Cardiac fibroblast (primary cell): ENCODE measurements at regions not wholly inside any gene's neighbourhood (a gene's known extent, or its start where the extent isn't known, plus 50 kb on each side); places are given as distances from the start of the nearest gene placed in this dataset.
"Not testable (repeated sequence)": the region's sequence is repeated elsewhere in the genome, so short reads cannot be mapped to it uniquely, and the experiment has no call there.

Source experiments
- DNase-seq, 2 donors: peaks; one replicate each; pipeline versions ENCODE4 v3.0.0 to v3.0.0-alpha.2; 2010; ENCODE audit warnings: low read depth in 2 of 2
- H3K4me3 ChIP-seq, 2 donors: replicated peaks in 1 of 2; 1 replicate in 1 of 2; 2 replicates in 1 of 2; pipeline ENCODE4 v1.5.1; 2011; ENCODE audit warnings: low read depth in 2 of 2, low read length in 2 of 2, mild to moderate bottlenecking in 2 of 2, moderate library complexity in 1 of 2
- TF ChIP-seq, protein P1 (sequence below): IDR thresholded peaks from one replicate; pipeline ENCODE4 v1.5.1; 2011; ENCODE audit warnings: low read depth, mild to moderate bottlenecking, low read length, inconsistent platforms

DNA sequence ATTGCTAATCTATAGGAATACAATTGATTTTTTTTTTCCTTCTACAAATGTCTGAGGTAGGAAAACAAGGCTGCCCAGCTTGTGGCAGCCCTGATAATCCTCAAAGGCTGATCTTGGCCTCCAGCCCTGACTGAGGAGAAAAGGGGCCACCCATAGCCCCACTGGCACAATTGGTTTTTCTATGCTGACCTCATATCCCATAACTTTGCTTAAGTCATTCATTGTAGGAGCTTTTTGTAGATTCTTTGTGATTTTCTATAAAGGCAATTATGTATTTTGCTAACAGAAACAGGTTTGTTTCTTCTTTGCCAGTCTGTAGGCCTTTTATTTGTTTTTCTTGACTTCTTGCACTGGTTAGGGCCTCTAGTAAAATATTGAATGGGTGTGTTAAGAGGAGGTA lies 80.2 kb upstream of the C15orf39 start:
- TF ChIP-seq, protein P1, sequence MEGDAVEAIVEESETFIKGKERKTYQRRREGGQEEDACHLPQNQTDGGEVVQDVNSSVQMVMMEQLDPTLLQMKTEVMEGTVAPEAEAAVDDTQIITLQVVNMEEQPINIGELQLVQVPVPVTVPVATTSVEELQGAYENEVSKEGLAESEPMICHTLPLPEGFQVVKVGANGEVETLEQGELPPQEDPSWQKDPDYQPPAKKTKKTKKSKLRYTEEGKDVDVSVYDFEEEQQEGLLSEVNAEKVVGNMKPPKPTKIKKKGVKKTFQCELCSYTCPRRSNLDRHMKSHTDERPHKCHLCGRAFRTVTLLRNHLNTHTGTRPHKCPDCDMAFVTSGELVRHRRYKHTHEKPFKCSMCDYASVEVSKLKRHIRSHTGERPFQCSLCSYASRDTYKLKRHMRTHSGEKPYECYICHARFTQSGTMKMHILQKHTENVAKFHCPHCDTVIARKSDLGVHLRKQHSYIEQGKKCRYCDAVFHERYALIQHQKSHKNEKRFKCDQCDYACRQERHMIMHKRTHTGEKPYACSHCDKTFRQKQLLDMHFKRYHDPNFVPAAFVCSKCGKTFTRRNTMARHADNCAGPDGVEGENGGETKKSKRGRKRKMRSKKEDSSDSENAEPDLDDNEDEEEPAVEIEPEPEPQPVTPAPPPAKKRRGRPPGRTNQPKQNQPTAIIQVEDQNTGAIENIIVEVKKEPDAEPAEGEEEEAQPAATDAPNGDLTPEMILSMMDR = no peak
- no peak overlapping the region for H3K4me3 ChIP-seq
- no peak for DNase-seq

- peak; percentile 29 to 56 for DNase-seq
- TF ChIP-seq, protein P1 = no peak
- no peak overlapping the region for H3K4me3 ChIP-seq
These were observed 78.3 kb upstream of the C15orf39 start for GRCh38 chr15:75123395-75123794.

GRCh38 chr15:75124278-75124677 lies 77.4 kb upstream of the C15orf39 start:
- not testable (repeated sequence) for DNase-seq, H3K4me3 ChIP-seq

DNA sequence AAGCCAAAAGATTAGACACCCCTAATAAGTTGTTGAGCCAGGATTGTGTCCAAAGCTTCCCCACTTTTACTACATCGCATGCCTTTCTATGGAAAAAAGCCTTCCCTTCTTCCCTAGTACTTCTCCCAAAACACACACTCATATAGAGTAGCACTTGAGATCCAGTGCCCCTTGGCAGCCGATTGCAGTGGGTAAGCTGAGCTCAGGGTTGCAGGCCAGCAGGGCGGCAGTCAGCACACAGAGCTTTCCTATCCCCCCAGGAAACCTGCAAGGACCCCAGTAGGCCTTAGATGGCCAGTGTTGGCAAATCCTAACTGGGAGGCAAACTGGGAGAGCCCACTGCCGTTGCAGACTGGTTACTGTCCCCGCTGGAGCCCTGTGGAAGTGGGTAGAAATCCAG lies 75.7 kb upstream of the C15orf39 start:
- no peak overlapping the region for H3K4me3 ChIP-seq
- DNase-seq = no peak
- TF ChIP-seq, protein P1 = no peak

GRCh38 chr15:75126864-75127580 lies 74.7 kb upstream of the C15orf39 start:
- DNase-seq = no peak
- no peak overlapping the region for H3K4me3 ChIP-seq
- TF ChIP-seq, protein P1 = no peak

- TF ChIP-seq, protein P1 = no peak
- no peak overlapping the region for H3K4me3 ChIP-seq
- no peak for DNase-seq
These were observed 71.9 kb upstream of the C15orf39 start for GRCh38 chr15:75129788-75130187.

DNA sequence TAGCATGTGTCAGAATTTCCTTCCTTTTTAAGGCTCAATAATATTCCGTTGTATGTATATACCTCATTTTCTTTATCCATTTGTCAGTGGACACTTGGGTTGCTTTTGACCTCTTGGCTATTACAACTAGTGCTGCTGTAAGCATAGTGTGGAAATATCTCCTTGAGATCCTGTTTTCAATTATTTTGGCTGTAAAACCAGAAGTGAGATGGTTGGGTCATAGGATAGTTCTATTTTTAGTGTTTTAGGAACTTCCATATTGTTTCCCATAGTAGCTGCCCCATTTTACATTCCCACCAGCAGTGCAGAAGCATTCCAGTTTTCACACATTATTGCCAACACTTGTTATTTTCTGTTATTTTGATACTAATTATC lies 70.4 kb upstream of the C15orf39 start:
- no peak overlapping the region for H3K4me3 ChIP-seq
- DNase-seq = peak in 1 of 2 donors; percentile 26
- TF ChIP-seq, protein P1 = no peak
